ENCODE measurements at regions not wholly inside any gene's neighbourhood (a gene's known extent, or its start where the extent isn't known, plus 50 kb on each side); places are given as distances from the start of the nearest gene placed in this dataset.
A peak's percentile ranks its signal among the peaks of the same experiment; 100 is the strongest.

DNA sequence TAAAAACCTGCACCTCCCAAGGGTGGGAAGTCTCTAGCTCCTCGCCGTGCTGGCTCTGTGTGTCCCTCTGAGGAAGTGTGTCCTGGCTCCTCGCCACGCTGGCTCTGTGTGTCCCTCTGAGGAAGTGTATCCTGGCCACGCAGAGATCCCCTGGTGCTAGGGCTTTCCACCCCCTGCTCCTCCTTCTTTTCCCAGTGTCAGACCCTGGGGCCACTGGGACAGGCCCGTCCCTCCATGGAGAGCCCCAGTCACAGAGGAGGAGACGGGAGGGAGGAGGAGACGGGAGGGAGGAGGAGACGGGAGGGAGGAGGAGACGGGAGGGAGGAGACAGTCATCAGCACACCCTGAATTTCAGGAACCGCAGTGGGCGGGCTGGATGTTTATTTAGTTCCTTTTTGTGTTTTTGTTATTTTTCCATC lies 53.8 kb upstream of the HGFAC start:
- peak overlapping the region; percentile 48 to 57 for H3K4me3 ChIP-seq (ENCODE audit: low read length in 2 of 2)
- H3K36me3 ChIP-seq (ENCODE audit: control insufficient read depth in 2 of 2, insufficient read depth in 2 of 2, low read length in 2 of 2) = no peaks in the 10 kb centered on the region
- H3K27me3 ChIP-seq (ENCODE audit: control insufficient read depth in 2 of 2, insufficient read depth in 2 of 2, low read length in 2 of 2) = no peaks in the 10 kb centered on the region
- no peaks in the 10 kb centered on the region for H3K9me3 ChIP-seq (ENCODE audit: control insufficient read depth in 2 of 2, low read length in 2 of 2)
- peak overlapping the region; percentile 59 to 75 for H3K27ac ChIP-seq (ENCODE audit: low read depth in 2 of 2, low read length in 2 of 2)
- H3K9ac ChIP-seq (ENCODE audit: low read depth in 1 of 2, low read length in 2 of 2) = peak overlapping the region in 1 of 2 donors; percentile 11
- peaks cover 4 to 11% of the 10 kb centered on the region in 2 donors for H3K4me1 ChIP-seq (ENCODE audit: control insufficient read depth in 2 of 2, insufficient read depth in 2 of 2, low read length in 2 of 2)

DNA sequence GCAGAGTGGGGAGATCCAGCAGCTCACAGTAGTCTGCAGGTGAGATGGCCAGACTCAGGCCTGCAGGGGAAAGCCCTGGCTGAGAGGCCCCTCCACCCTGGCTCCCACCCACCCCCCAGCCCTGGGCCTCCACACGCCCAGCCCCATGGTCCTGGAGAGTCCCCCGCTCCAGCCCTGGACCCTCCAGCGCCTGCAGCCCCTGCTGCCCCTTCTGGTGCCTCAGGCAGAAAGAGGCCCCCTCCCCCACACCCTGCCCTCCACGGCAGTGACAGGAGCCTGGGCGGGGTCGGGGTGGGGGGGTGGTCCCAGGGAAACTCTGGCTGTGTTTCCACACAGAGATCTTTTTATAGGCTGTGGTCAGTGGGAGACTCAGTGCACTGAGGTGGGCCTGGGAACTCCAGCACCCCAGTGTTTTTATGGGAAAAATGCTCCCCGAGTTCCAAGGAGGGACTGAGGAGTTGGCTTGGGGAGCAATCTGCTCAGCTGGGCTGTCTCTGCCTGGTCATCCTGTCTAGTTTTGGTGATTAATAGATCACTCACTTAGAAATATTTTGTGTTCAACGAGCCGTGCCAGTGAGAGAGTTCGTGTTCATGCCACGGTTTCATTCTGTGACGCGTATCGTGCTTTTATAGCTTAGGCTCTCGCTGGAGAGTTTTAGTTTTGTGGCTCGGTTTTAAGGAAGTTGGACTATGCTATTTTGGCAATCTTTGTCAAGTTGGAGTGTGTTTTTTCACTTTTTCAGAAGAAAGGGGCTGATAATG lies 53.1 kb upstream of the HGFAC start:
- no peaks in the 10 kb centered on the region for H3K36me3 ChIP-seq (ENCODE audit: control insufficient read depth in 2 of 2, insufficient read depth in 2 of 2, low read length in 2 of 2)
- H3K4me1 ChIP-seq (ENCODE audit: control insufficient read depth in 2 of 2, insufficient read depth in 2 of 2, low read length in 2 of 2) = peaks cover 4 to 11% of the 10 kb centered on the region in 2 donors
- H3K4me3 ChIP-seq (ENCODE audit: low read length in 2 of 2) = peak overlapping the region; percentile 18 to 48
- no peaks in the 10 kb centered on the region for H3K27me3 ChIP-seq (ENCODE audit: control insufficient read depth in 2 of 2, insufficient read depth in 2 of 2, low read length in 2 of 2)
- H3K9ac ChIP-seq (ENCODE audit: low read depth in 1 of 2, low read length in 2 of 2) = peak overlapping the region in 1 of 2 donors; percentile 11
- H3K9me3 ChIP-seq (ENCODE audit: control insufficient read depth in 2 of 2, low read length in 2 of 2) = no peaks in the 10 kb centered on the region
- H3K27ac ChIP-seq (ENCODE audit: low read depth in 2 of 2, low read length in 2 of 2) = peak overlapping the region; percentile 60 to 75

DNA sequence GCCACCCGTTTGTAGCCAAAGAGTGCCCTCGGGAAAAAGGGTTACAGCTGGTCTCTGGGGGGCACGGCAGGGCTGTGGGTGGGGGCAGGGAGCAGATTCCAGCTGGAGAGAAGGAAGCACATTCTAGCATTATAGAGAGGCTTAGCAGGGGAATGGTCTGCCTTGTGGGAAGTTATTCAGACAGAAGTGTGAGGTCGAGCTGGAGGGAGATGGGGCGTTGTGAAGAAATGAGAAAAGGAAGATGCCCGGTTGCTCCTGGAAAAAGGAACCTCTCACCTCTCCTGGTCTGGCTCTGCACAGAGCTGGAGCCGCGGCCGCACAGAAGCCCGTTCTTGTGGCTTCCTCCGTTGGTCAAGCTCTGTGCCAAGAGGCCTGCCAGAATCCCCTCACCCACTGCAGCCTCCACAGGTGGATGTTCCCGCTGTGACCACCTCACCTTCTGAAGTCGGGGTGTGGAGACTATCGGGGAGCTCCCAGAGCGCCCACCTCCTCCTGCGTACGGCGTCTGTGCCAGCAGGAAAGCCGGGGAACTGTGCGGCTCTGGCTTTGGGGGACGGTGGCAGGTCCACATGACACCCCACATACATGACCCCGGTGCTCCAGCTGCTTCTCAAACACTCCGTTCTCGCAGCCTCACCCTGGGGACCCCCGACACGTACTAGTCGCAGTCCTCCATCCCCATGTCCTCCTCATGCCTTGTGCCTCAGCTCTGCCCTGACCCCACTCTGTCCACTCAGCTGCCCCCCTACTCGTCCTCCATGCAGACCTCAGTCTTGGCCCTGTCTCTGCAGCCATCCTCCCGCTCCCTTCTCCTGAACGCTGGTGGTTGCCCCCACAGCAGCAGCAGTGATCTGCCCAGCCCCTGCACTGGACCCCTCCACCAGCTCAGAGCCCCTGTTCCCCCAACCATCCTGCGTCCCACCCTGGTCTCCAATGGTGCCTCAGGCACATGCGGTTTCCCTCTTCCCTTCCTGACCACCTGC lies 52.2 kb upstream of the HGFAC start:
- Histone ChIP-seq H3K27me3 (ENCODE audit: control insufficient read depth in 2 of 2, insufficient read depth in 2 of 2, low read length in 2 of 2) (no peaks in the 10 kb centered on the region), H3K36me3 (ENCODE audit: control insufficient read depth in 2 of 2, insufficient read depth in 2 of 2, low read length in 2 of 2) (no peaks in the 10 kb centered on the region), H3K4me3 (ENCODE audit: low read length in 2 of 2) (peak overlapping the region; percentile 4), H3K27ac (ENCODE audit: low read depth in 2 of 2, low read length in 2 of 2) (peak overlapping the region; percentile 49 to 60), H3K4me1 (ENCODE audit: control insufficient read depth in 2 of 2, insufficient read depth in 2 of 2, low read length in 2 of 2) (peaks cover 4 to 9% of the 10 kb centered on the region in 2 donors), H3K9me3 (ENCODE audit: control insufficient read depth in 2 of 2, low read length in 2 of 2) (no peaks in the 10 kb centered on the region), H3K9ac (ENCODE audit: low read depth in 1 of 2, low read length in 2 of 2) (peak overlapping the region in 1 of 2 donors; percentile 5)

DNA sequence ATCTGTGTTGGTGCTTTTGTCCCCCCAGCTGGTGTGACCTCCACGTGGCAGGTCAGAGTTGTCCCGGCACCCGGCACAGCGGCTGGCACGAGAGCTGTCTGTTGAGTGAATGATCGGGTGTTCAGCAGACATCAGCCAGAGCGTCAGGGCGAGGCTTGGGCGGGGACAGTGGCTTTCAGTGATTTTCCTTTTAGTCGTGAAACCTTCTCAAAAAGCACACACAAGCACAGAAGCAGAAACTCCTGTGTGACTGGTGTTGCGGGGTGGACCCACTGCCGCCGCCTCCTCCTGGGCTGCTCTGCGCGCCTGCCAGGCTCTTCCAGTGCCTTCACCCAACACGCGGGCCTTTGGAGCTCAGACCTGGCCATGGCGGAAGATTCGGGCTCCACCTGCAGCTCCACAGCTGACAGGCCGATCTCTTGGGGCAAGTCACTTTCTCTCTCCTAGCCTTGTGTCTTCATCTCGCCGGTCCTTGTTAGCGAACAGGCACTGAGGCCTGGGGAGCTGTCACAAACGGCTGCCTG lies 51.4 kb upstream of the HGFAC start:
- no peaks in the 10 kb centered on the region for H3K9me3 ChIP-seq (ENCODE audit: control insufficient read depth in 2 of 2, low read length in 2 of 2)
- no peaks in the 10 kb centered on the region for H3K27me3 ChIP-seq (ENCODE audit: control insufficient read depth in 2 of 2, insufficient read depth in 2 of 2, low read length in 2 of 2)
- H3K36me3 ChIP-seq (ENCODE audit: control insufficient read depth in 2 of 2, insufficient read depth in 2 of 2, low read length in 2 of 2) = no peaks in the 10 kb centered on the region
- no peak overlapping the region for H3K4me3 ChIP-seq (ENCODE audit: low read length in 2 of 2)
- no peak overlapping the region for H3K9ac ChIP-seq (ENCODE audit: low read depth in 1 of 2, low read length in 2 of 2)
- H3K4me1 ChIP-seq (ENCODE audit: control insufficient read depth in 2 of 2, insufficient read depth in 2 of 2, low read length in 2 of 2) = peaks cover 2 to 7% of the 10 kb centered on the region in 2 donors
- H3K27ac ChIP-seq (ENCODE audit: low read depth in 2 of 2, low read length in 2 of 2) = no peak overlapping the region

DNA sequence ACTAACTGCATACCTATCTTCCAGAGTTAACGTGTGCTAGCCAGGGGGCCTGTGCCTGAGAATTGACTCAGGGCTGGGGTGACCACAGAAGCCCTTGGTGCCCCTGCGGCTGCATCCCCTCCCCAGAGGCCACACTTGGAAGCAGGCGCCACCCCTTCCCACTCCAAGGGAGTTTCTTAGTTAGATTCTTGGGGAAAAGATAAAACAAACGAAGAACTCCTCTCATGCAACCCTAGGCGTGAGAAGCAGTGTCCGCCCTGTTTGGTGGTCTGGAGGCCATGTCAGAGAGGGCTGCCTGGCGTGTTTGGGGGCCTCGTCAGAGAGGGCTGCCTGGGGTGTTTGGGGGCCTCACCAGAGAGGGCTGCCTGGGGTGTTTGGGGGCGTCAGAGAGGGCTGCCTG lies 50.3 kb upstream of the HGFAC start:
- Histone ChIP-seq H3K27me3 (ENCODE audit: control insufficient read depth in 2 of 2, insufficient read depth in 2 of 2, low read length in 2 of 2) (no peaks in the 10 kb centered on the region), H3K4me1 (ENCODE audit: control insufficient read depth in 2 of 2, insufficient read depth in 2 of 2, low read length in 2 of 2) (peaks cover 2 to 7% of the 10 kb centered on the region in 2 donors), H3K9ac (ENCODE audit: low read depth in 1 of 2, low read length in 2 of 2) (no peak overlapping the region), H3K9me3 (ENCODE audit: control insufficient read depth in 2 of 2, low read length in 2 of 2) (no peaks in the 10 kb centered on the region), H3K36me3 (ENCODE audit: control insufficient read depth in 2 of 2, insufficient read depth in 2 of 2, low read length in 2 of 2) (no peaks in the 10 kb centered on the region), H3K27ac (ENCODE audit: low read depth in 2 of 2, low read length in 2 of 2) (no peak overlapping the region), H3K4me3 (ENCODE audit: low read length in 2 of 2) (no peak overlapping the region)
